PC-3 (cell line): ENCODE measurements at regions not wholly inside any gene's neighbourhood (a gene's known extent, or its start where the extent isn't known, plus 50 kb on each side); places are given as distances from the start of the nearest gene placed in this dataset.

Experiments
- ATAC-seq: fragments of 200-7000 bp; cut with Tn5 transposase; 2 replicates; pipeline ENCODE4 v1.9.1; 2020; ENCODE audit warnings: mild to moderate bottlenecking, moderate library complexity
- BruUV-seq: library from RNA; stranded (reverse); fragments of 400-500 nt; replicated peaks from 2 replicates; lab custom pipeline; 2021; lab: Mats Ljungman, UMichigan
- CTCF ChIA-PET: fragments of 300-600 bp; sonication (Branson Sonifier 250); formaldehyde crosslinking; loops from one replicate; lab custom pipeline; 2022; ENCODE audit warnings: antibody characterized with exemption; lab: Charles Lee
- POLR2A ChIA-PET: fragments of 300-600 bp; sonication (Branson Sonifier 250); formaldehyde crosslinking; loops from one replicate; lab custom pipeline; 2022; ENCODE audit warnings: antibody characterized with exemption; ENCODE audit not compliant: unreplicated experiment; lab: Charles Lee
- DNase-seq: peaks from one replicate; pipeline ENCODE4 v3.0.0-alpha.2; 2015
- H2AFZ ChIP-seq: fragments of 300-600 bp; sonication (generic); 2 replicates; pipeline ENCODE4 v1.6.0; 2016; ENCODE audit warnings: antibody characterized with exemption, low read length
- H3F3A ChIP-seq: fragments of 300-600 bp; sonication (generic); one replicate; pipeline ENCODE4 v1.6.0; 2017; ENCODE audit warnings: antibody characterized with exemption, low read length, control low read depth, mild to moderate bottlenecking; ENCODE audit not compliant: unreplicated experiment
- H3K27ac ChIP-seq: fragments of 300-600 bp; sonication (generic); 2 replicates; pipeline ENCODE4 v1.5.1; 2016; ENCODE audit warnings: mild to moderate bottlenecking, low read length
- H3K27me3 ChIP-seq: fragments of 300-600 bp; sonication (generic); 2 replicates; pipeline ENCODE4 v1.6.1; 2016; ENCODE audit warnings: low read length, mixed read lengths
- H3K36me3 ChIP-seq: fragments of 300-600 bp; sonication (generic); 2 replicates; pipeline ENCODE4 v1.6.1; 2016; ENCODE audit warnings: low read depth, mixed run types, low read length, mixed read lengths
- H3K4me1 ChIP-seq: fragments of 300-600 bp; sonication (generic); 2 replicates; pipeline ENCODE4 v1.5.1; 2016; ENCODE audit warnings: low read length; ENCODE audit not compliant: insufficient read depth
- H3K4me2 ChIP-seq: fragments of 300-600 bp; sonication (generic); 2 replicates; pipeline ENCODE4 v1.6.0; 2016; ENCODE audit warnings: low read length
- H3K4me3 ChIP-seq: fragments of 300-600 bp; sonication (generic); 2 replicates; pipeline ENCODE4 v1.5.1; 2016; ENCODE audit warnings: mild to moderate bottlenecking, low read length, mixed read lengths
- H3K79me2 ChIP-seq: fragments of 300-600 bp; sonication (generic); 2 replicates; pipeline ENCODE4 v1.6.1; 2017; ENCODE audit warnings: low read length, mixed read lengths
- H3K9ac ChIP-seq: fragments of 300-600 bp; sonication (generic); 2 replicates; pipeline ENCODE4 v1.6.0; 2016; ENCODE audit warnings: mild to moderate bottlenecking, low read length
- H3K9me2 ChIP-seq: fragments of 300-600 bp; sonication (generic); replicated peaks from 2 replicates; pipeline ENCODE4 v1.6.1; 2016; ENCODE audit warnings: mixed run types, low read length, mixed read lengths
- H3K9me3 ChIP-seq: fragments of 300-600 bp; sonication (generic); 2 replicates; pipeline ENCODE4 v1.6.1; 2016; ENCODE audit warnings: low read length, mixed read lengths
- H4K20me1 ChIP-seq: fragments of 300-600 bp; sonication (generic); 2 replicates; pipeline ENCODE4 v1.6.1; 2016; ENCODE audit warnings: low read length, mixed read lengths
- CTCF ChIP-seq: fragments of 300-600 bp; sonication (generic); conservative IDR thresholded peaks from 2 replicates; pipeline ENCODE4 v1.5.1; 2017; ENCODE audit warnings: antibody characterized with exemption, low read depth, mild to moderate bottlenecking, low read length
- EZH2 ChIP-seq: fragments of 300-600 bp; sonication (generic); IDR thresholded peaks from one replicate; pipeline ENCODE4 v1.6.1; 2017; ENCODE audit warnings: antibody characterized with exemption, mild to moderate bottlenecking, low read length; ENCODE audit not compliant: unreplicated experiment
- EZH2phosphoT487 ChIP-seq: fragments of 300-600 bp; sonication (generic); IDR thresholded peaks from 2 replicates; pipeline ENCODE4 v1.6.1; 2018; ENCODE audit warnings: mild to moderate bottlenecking, antibody characterized with exemption, low read length, borderline replicate concordance
- intact Hi-C: fragments of 100-400 bp; cut with micrococcal nuclease; formaldehyde crosslinking; loops from 2 replicates; pipeline ENCODE4 v1.9.0; 2023

- no peaks in the 10 kb centered on the region for H3K9me2 ChIP-seq
- no peak overlapping the region for H3K4me3 ChIP-seq
- H3K9ac ChIP-seq: no peak overlapping the region
- no TSS peak for BruUV-seq
- no peaks in the 10 kb centered on the region for H3K4me1 ChIP-seq
- ChIA-PET CTCF (no interaction called here), POLR2A (no interaction called here)
- H3K27ac ChIP-seq: no peak overlapping the region
- intact Hi-C loops: no loop called here
- H3K36me3 ChIP-seq: no peaks in the 10 kb centered on the region
- no peaks in the 10 kb centered on the region for H3F3A ChIP-seq
- H3K27me3 ChIP-seq: no peaks in the 10 kb centered on the region
- TF ChIP-seq EZH2: no peak
- TF ChIP-seq EZH2phosphoT487: no peak
- no peak for TF ChIP-seq CTCF
- no peak overlapping the region for H3K4me2 ChIP-seq
- H3K9me3 ChIP-seq: no peaks in the 10 kb centered on the region
- H4K20me1 ChIP-seq: no peaks in the 10 kb centered on the region
- DNase-seq (no peak), ATAC-seq (no peak)
- no peaks in the 10 kb centered on the region for H3K79me2 ChIP-seq
- H2AFZ ChIP-seq: no peak overlapping the region
Measured at GRCh38 chr4:83839615-83840014, 303.7 kb downstream of the GPAT3 start.

- no TSS peak for BruUV-seq
- no peaks in the 10 kb centered on the region for H3F3A ChIP-seq
- H3K4me3 ChIP-seq: no peak overlapping the region
- no peaks in the 10 kb centered on the region for H3K79me2 ChIP-seq
- intact Hi-C loops: no loop called here
- ATAC-seq (no peak), DNase-seq (no peak)
- CTCF ChIA-PET: no interaction called here
- H3K4me2 ChIP-seq: no peak overlapping the region
- POLR2A ChIA-PET: interaction anchor here (0.5 kb wide), 1 partner anchor 1941 kb away, joined by 3 read pairs; no protein-coding TSS in a partner anchor
- H3K36me3 ChIP-seq: no peaks in the 10 kb centered on the region
- no peaks in the 10 kb centered on the region for H4K20me1 ChIP-seq
- no peak overlapping the region for H3K9ac ChIP-seq
- H2AFZ ChIP-seq: no peak overlapping the region
- H3K4me1 ChIP-seq: no peaks in the 10 kb centered on the region
- no peaks in the 10 kb centered on the region for H3K9me3 ChIP-seq
- no peak overlapping the region for H3K27ac ChIP-seq
- H3K9me2 ChIP-seq: no peaks in the 10 kb centered on the region
- H3K27me3 ChIP-seq: no peaks in the 10 kb centered on the region
- TF ChIP-seq EZH2phosphoT487 (no peak), EZH2 (no peak), CTCF (no peak)
Measured at GRCh38 chr4:83837614-83838308, 301.9 kb downstream of the GPAT3 start.

GRCh38 chr4:83833920-83834319 is 298.0 kb downstream of the GPAT3 start:
- no peak for ATAC-seq
- H3K4me1 ChIP-seq: no peaks in the 10 kb centered on the region
- intact Hi-C loops: no loop called here
- no peak overlapping the region for H3K4me3 ChIP-seq
- ChIA-PET POLR2A (no interaction called here), CTCF (no interaction called here)
- no peak overlapping the region for H3K4me2 ChIP-seq
- H2AFZ ChIP-seq: no peak overlapping the region
- TF ChIP-seq CTCF (no peak), EZH2 (no peak), EZH2phosphoT487 (no peak)
- H3F3A ChIP-seq: no peaks in the 10 kb centered on the region
- BruUV-seq: no TSS peak
- H3K9me2 ChIP-seq: no peaks in the 10 kb centered on the region
- H3K9ac ChIP-seq: no peak overlapping the region
- H3K9me3 ChIP-seq: no peaks in the 10 kb centered on the region
- no peaks in the 10 kb centered on the region for H4K20me1 ChIP-seq
- no peak overlapping the region for H3K27ac ChIP-seq
- H3K79me2 ChIP-seq: no peaks in the 10 kb centered on the region
- no peaks in the 10 kb centered on the region for H3K27me3 ChIP-seq
- no peak for DNase-seq
- H3K36me3 ChIP-seq: no peaks in the 10 kb centered on the region
